ENCODE measurements at regions not wholly inside any gene's neighbourhood (a gene's known extent, or its start where the extent isn't known, plus 50 kb on each side); places are given as distances from the start of the nearest gene placed in this dataset.

GRCh38 chr13:50691681-50692263 is 151.7 kb downstream of the DLEU7 start:
- no peak for DNase-seq
- peaks cover 63% of the 10 kb centered on the region for H3K4me1 Mint-ChIP-seq
- H3K27ac Mint-ChIP-seq = peak overlapping the region; percentile 75
- H3K9me3 Mint-ChIP-seq = no peaks in the 10 kb centered on the region
- TF ChIP-seq CTCF (IDR thresholded peaks at IDR 0.05) = no peak
- H3K4me3 Mint-ChIP-seq = no peak overlapping the region
- peaks cover 4% of the 10 kb centered on the region for H3K36me3 Mint-ChIP-seq (ENCODE audit: low read depth)
- H3K27me3 Mint-ChIP-seq (ENCODE audit: low read depth, poor library complexity) = no peaks in the 10 kb centered on the region

GRCh38 chr13:50692396-50692915 is 151.0 kb downstream of the DLEU7 start:
- no peaks in the 10 kb centered on the region for H3K27me3 Mint-ChIP-seq (ENCODE audit: low read depth, poor library complexity)
- H3K4me1 Mint-ChIP-seq = peaks cover 70% of the 10 kb centered on the region
- no peak for DNase-seq
- peak overlapping the region; percentile 67 for H3K27ac Mint-ChIP-seq
- no peak overlapping the region for H3K4me3 Mint-ChIP-seq
- H3K9me3 Mint-ChIP-seq = no peaks in the 10 kb centered on the region
- TF ChIP-seq CTCF (IDR thresholded peaks at IDR 0.05) = no peak
- no peaks in the 10 kb centered on the region for H3K36me3 Mint-ChIP-seq (ENCODE audit: low read depth)

GRCh38 chr13:50693727-50694126 is 149.8 kb downstream of the DLEU7 start:
- no peak for TF ChIP-seq CTCF (IDR thresholded peaks at IDR 0.05)
- Mint-ChIP-seq H3K27me3 (ENCODE audit: low read depth, poor library complexity) (no peaks in the 10 kb centered on the region), H3K4me1 (peaks cover 83% of the 10 kb centered on the region), H3K4me3 (no peak overlapping the region), H3K36me3 (ENCODE audit: low read depth) (no peaks in the 10 kb centered on the region), H3K27ac (peak overlapping the region; percentile 85), H3K9me3 (no peaks in the 10 kb centered on the region)
- DNase-seq = peak; percentile 21

GRCh38 chr13:50697746-50698539 is 145.5 kb downstream of the DLEU7 start:
- Mint-ChIP-seq H3K4me1 (peaks cover 83% of the 10 kb centered on the region), H3K36me3 (ENCODE audit: low read depth) (no peaks in the 10 kb centered on the region), H3K27ac (no peak overlapping the region), H3K27me3 (ENCODE audit: low read depth, poor library complexity) (no peaks in the 10 kb centered on the region), H3K4me3 (no peak overlapping the region), H3K9me3 (no peaks in the 10 kb centered on the region)
- TF ChIP-seq CTCF (IDR thresholded peaks at IDR 0.05) = no peak
- no peak for DNase-seq

- Mint-ChIP-seq H3K9me3 (no peaks in the 10 kb centered on the region), H3K4me1 (peaks cover 63% of the 10 kb centered on the region), H3K27ac (peak overlapping the region; percentile 24), H3K4me3 (no peak overlapping the region), H3K36me3 (ENCODE audit: low read depth) (no peaks in the 10 kb centered on the region), H3K27me3 (ENCODE audit: low read depth, poor library complexity) (no peaks in the 10 kb centered on the region)
- no peak for TF ChIP-seq CTCF (IDR thresholded peaks at IDR 0.05)
- DNase-seq = no peak
Measured at GRCh38 chr13:50699874-50700663, 143.4 kb downstream of the DLEU7 start.

Data from nephron progenitor cell (in vitro differentiated cells).